K562 (cell line): ENCODE measurements at regions not wholly inside any gene's neighbourhood (a gene's known extent, or its start where the extent isn't known, plus 50 kb on each side); places are given as distances from the start of the nearest gene placed in this dataset.

Source experiments
- ATAC-seq: fragments of 200-7000 bp; cut with Tn5 transposase; 3 replicates; pipeline ENCODE4 v1.9.1; 2020; ENCODE audit warnings: moderate library complexity
- BruUV-seq: library from RNA; stranded (reverse); fragments of 400-500 nt; replicated peaks from 2 replicates; lab custom pipeline; 2021; lab: Mats Ljungman, UMichigan
- CTCF ChIA-PET: fragments of 300-600 bp; formaldehyde crosslinking; extraction: SDS; loops from one replicate; lab custom pipeline; 2021; ENCODE audit warnings: low intra/inter-chr PET ratio; lab: Yijun Ruan, JAX
- POLR2A ChIA-PET: fragments of 300-600, 350-650 bp; sonication (Branson Sonifier 250); formaldehyde crosslinking; extraction: SDS; loops from one replicate; lab custom pipeline; 2021; ENCODE audit warnings: antibody characterized with exemption, inconsistent platforms; lab: Yijun Ruan, JAX
- DNase-seq, 4 experiments: peaks; one replicate each; pipeline versions ENCODE4 v3.0.0 to v3.0.0-alpha.2; 2011 to 2018; ENCODE audit warnings: low spot score in 3 of 4, mixed read lengths in 3 of 4; ENCODE audit errors: extremely low read depth in 1 of 4
- FAIRE-seq: peaks from 2 replicates; lab custom pipeline; 2011; peaks lifted over from hg19 to GRCh38; lab: Jason Lieb, UNC
- H2AFZ ChIP-seq: 2 replicates; pipeline ENCODE4 v1.6.0; 2011; ENCODE audit warnings: low read depth, low read length, control low read depth, inconsistent platforms
- H3K27ac ChIP-seq: fragments of 200-600 bp; 3 replicates; pipeline ENCODE4 v1.8.0; 2011; ENCODE audit warnings: low read depth, mild to moderate bottlenecking, control low read depth, inconsistent platforms, low read length, moderate library complexity, mixed read lengths; ENCODE audit errors: extremely low read depth
- H3K27me3 ChIP-seq, 2 experiments: fragments of 300-600 bp in 1 of 2; 2 replicates in 1 of 2; 3 replicates in 1 of 2; pipeline versions ENCODE4 v1.6.0 to v1.8.0; 2011; ENCODE audit warnings: inconsistent platforms in 2 of 2, low read length in 2 of 2, mild to moderate bottlenecking in 1 of 2, mixed read lengths in 1 of 2, moderate library complexity in 1 of 2; ENCODE audit not compliant: control insufficient read depth in 2 of 2, insufficient read depth in 2 of 2
- H3K36me3 ChIP-seq: fragments of 300-600 bp; 3 replicates; pipeline ENCODE4 v1.8.0; 2011; ENCODE audit warnings: mild to moderate bottlenecking, low read length, inconsistent platforms; ENCODE audit not compliant: control insufficient read depth, insufficient read depth
- H3K4me1 ChIP-seq, 2 experiments: fragments of 200-600 bp in 1 of 2; replicated peaks in 1 of 2; 2 replicates in 1 of 2; 3 replicates in 1 of 2; pipeline versions ENCODE4 v1.5.1 to v1.8.0; 2011; ENCODE audit warnings: inconsistent platforms in 2 of 2, low read length in 2 of 2, mild to moderate bottlenecking in 1 of 2, mixed read lengths in 1 of 2, moderate library complexity in 1 of 2; ENCODE audit not compliant: control insufficient read depth in 2 of 2, insufficient read depth in 2 of 2
- H3K4me2 ChIP-seq: 2 replicates; pipeline ENCODE4 v1.6.1; 2011; ENCODE audit warnings: low read length, control low read depth, inconsistent platforms, mixed read lengths; ENCODE audit not compliant: insufficient read depth
- H3K4me3 ChIP-seq: fragments of 200-600 bp; sonication (generic), shearing (Covaris generic); 2 replicates; pipeline ENCODE4 v1.5.1; 2016; ENCODE audit warnings: control low read depth, inconsistent platforms
- H3K79me2 ChIP-seq: fragments of 200-600 bp; 3 replicates; pipeline ENCODE4 v1.8.0; 2011; ENCODE audit warnings: low read length, inconsistent platforms; ENCODE audit not compliant: control insufficient read depth, insufficient read depth
- H3K9ac ChIP-seq, 2 experiments: 2 replicates each; pipeline versions ENCODE4 v1.6.0 to v1.6.1; 2011; ENCODE audit warnings: low read depth in 2 of 2, low read length in 2 of 2, control low read depth in 1 of 2, inconsistent platforms in 1 of 2, mild to moderate bottlenecking in 1 of 2, mixed read lengths in 1 of 2; ENCODE audit not compliant: insufficient read depth in 1 of 2
- H3K9me1 ChIP-seq: one replicate; pipeline ENCODE4 v1.6.0; 2011; ENCODE audit warnings: inconsistent platforms, mild to moderate bottlenecking, low read length, moderate library complexity; ENCODE audit not compliant: control insufficient read depth, insufficient read depth
- H3K9me3 ChIP-seq: replicated peaks from 2 replicates; pipeline ENCODE4 v1.5.1; 2011; ENCODE audit warnings: low read depth, low read length, inconsistent platforms; ENCODE audit not compliant: control insufficient read depth, insufficient read depth
- H4K20me1 ChIP-seq: replicated peaks from 2 replicates; pipeline ENCODE4 v1.6.1; 2011; ENCODE audit warnings: low read length, inconsistent platforms, mixed read lengths; ENCODE audit not compliant: control insufficient read depth, insufficient read depth
- BCL6 ChIP-seq: fragments of 250-450 bp; sonication (Bioruptor Pico); IDR thresholded peaks from 2 replicates; pipeline ENCODE4 v1.4.0; 2020
- NONO ChIP-seq, 2 experiments: fragments of 200-400 bp in 1 of 2; fragments of 450-650 bp in 1 of 2; formaldehyde crosslinking in 1 of 2; IDR thresholded peaks; 2 replicates each; pipeline ENCODE4 v1.6.1; 2017; ENCODE audit warnings: low read depth in 2 of 2, mild to moderate bottlenecking in 2 of 2, moderate library complexity in 2 of 2, low read length in 1 of 2
- RUNX1 ChIP-seq: sonication (generic); IDR thresholded peaks from 2 replicates; pipeline ENCODE4 v1.6.1; 2016; ENCODE audit warnings: antibody characterized with exemption, low read depth
- SMAD4 ChIP-seq: fragments of 250-450 bp; sonication (Bioruptor Pico); conservative IDR thresholded peaks from 2 replicates; pipeline ENCODE4 v1.8.0; 2021; ENCODE audit warnings: inconsistent platforms, mild to moderate bottlenecking, moderate library complexity
- SUPT5H ChIP-seq: fragments of 450-650 bp; IDR thresholded peaks from 2 replicates; pipeline ENCODE4 v1.6.1; 2016
- WGBS: fragments of 100-300 bp; shearing (Covaris generic); methylation state at CpG from one replicate; pipeline ENCODE4 v1.1.6; 2016; ENCODE audit warnings: low coverage, mixed read lengths; ENCODE audit not compliant: insufficient coverage; ENCODE audit errors: missing lambda C conversion rate; 5-methylcytosine and 5-hydroxymethylcytosine counted together
- in situ Hi-C: fragments of 300-500 bp; cut with MboI; formaldehyde crosslinking; loops from 4 replicates; pipeline ENCODE4 v1.15.0; 2018; ENCODE audit warnings: inconsistent platforms, mixed read lengths
- intact Hi-C: fragments of 100-400 bp; cut with micrococcal nuclease; formaldehyde crosslinking; loops from 2 replicates; pipeline ENCODE4 v1.14.2; 2022
- TF ChIP-seq, protein P1 (sequence below): fragments of 250-450 bp; sonication (Bioruptor Pico); IDR thresholded peaks from 2 replicates; pipeline ENCODE4 v1.4.0; 2020; ENCODE audit warnings: mild to moderate bottlenecking
- TF ChIP-seq, protein P2 (sequence below): fragments of 250-450 bp; sonication (Bioruptor Pico); IDR thresholded peaks from 2 replicates; pipeline ENCODE4 v1.8.0; 2021; ENCODE audit warnings: mild to moderate bottlenecking, moderate library complexity

DNA sequence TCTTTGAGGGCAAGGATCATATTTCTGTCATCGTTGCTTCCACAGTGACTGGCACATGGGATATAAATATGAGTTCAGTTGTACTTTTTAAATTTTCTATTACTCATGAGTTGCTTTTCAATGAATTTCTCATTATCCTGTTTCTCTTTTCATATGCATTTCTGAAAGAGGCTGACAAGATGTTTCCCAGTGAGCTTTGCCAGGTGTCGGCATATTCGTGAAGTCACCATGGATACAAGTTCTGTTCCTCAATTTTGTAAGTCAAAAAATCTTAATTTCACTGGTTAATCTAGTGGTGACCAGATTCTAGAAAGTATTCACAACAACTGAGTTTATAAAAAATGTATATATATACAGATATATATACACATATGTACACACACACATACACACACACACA is 55.7 kb upstream of the GNAI1 start:
- no peak for TF ChIP-seq BCL6 (CRISPR knock-in tag)
- no peak for TF ChIP-seq SUPT5H
- TF ChIP-seq RUNX1, result no peak
- TF ChIP-seq, protein P1, sequence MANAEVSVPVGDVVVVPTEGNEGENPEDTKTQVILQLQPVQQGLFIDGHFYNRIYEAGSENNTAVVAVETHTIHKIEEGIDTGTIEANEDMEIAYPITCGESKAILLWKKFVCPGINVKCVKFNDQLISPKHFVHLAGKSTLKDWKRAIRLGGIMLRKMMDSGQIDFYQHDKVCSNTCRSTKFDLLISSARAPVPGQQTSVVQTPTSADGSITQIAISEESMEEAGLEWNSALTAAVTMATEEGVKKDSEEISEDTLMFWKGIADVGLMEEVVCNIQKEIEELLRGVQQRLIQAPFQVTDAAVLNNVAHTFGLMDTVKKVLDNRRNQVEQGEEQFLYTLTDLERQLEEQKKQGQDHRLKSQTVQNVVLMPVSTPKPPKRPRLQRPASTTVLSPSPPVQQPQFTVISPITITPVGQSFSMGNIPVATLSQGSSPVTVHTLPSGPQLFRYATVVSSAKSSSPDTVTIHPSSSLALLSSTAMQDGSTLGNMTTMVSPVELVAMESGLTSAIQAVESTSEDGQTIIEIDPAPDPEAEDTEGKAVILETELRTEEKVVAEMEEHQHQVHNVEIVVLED (CRISPR knock-in tag), result no peak
- TF ChIP-seq SMAD4, result no peak
- TF ChIP-seq, protein P2, sequence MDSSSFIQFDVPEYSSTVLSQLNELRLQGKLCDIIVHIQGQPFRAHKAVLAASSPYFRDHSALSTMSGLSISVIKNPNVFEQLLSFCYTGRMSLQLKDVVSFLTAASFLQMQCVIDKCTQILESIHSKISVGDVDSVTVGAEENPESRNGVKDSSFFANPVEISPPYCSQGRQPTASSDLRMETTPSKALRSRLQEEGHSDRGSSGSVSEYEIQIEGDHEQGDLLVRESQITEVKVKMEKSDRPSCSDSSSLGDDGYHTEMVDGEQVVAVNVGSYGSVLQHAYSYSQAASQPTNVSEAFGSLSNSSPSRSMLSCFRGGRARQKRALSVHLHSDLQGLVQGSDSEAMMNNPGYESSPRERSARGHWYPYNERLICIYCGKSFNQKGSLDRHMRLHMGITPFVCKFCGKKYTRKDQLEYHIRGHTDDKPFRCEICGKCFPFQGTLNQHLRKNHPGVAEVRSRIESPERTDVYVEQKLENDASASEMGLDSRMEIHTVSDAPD (CRISPR knock-in tag), result no peak
- TF ChIP-seq NONO (IDR thresholded peaks at IDR 0.05; ENCODE audit: low read depth in 2 of 2, low read length in 1 of 2), result no peak
- TF ChIP-seq, all 486 proteins: peak for 0
- H2AFZ ChIP-seq, result no peak overlapping the region
- H3K79me2 ChIP-seq, result no peaks in the 10 kb centered on the region
- no peak overlapping the region for H3K4me2 ChIP-seq
- no peak overlapping the region for H3K9ac ChIP-seq
- BruUV-seq, result no TSS peak
- ATAC-seq (no peak), FAIRE-seq (no peak), DNase-seq (no peak)
- WGBS, result 0% methylated on average over 3 of the region's 3 CpGs
- no peaks in the 10 kb centered on the region for H3K9me1 ChIP-seq
- H3K4me3 ChIP-seq, result no peak overlapping the region
- in situ Hi-C loops, result no loop called here
- no peaks in the 10 kb centered on the region for H3K36me3 ChIP-seq
- H3K9me3 ChIP-seq, result no peaks in the 10 kb centered on the region
- H3K27ac ChIP-seq, result no peak overlapping the region
- intact Hi-C loops, result no loop called here
- CTCF ChIA-PET, result no interaction called here
- no peaks in the 10 kb centered on the region for H4K20me1 ChIP-seq
- H3K4me1 ChIP-seq, result no peaks in the 10 kb centered on the region
- no peaks in the 10 kb centered on the region for H3K27me3 ChIP-seq
- POLR2A ChIA-PET, result no interaction called here
